ENCODE measurements at regions not wholly inside any gene's neighbourhood (a gene's known extent, or its start where the extent isn't known, plus 50 kb on each side); places are given as distances from the start of the nearest gene placed in this dataset.
"Not testable (repeated sequence)": the region's sequence is repeated elsewhere in the genome, so short reads cannot be mapped to it uniquely, and the experiment has no call there.

- not testable (repeated sequence) for DNase-seq (ENCODE audit: low read depth in 4 of 4, low spot score in 3 of 4)
Observed at GRCh38 chr9:118677936-118678653, 691.1 kb downstream of the BRINP1 start.

GRCh38 chr9:118686959-118687358 lies 682.3 kb downstream of the BRINP1 start:
- DNase-seq (ENCODE audit: low read depth in 4 of 4, low spot score in 3 of 4): no peak

- no peak for DNase-seq (ENCODE audit: low read depth in 4 of 4, low spot score in 3 of 4)
Observed at GRCh38 chr9:118689280-118689679, 680.0 kb downstream of the BRINP1 start.

- no peak for DNase-seq (ENCODE audit: low read depth in 4 of 4, low spot score in 3 of 4)
Observed at GRCh38 chr9:118692613-118693012, 676.6 kb downstream of the BRINP1 start.

GRCh38 chr9:118693645-118694044 lies 675.6 kb downstream of the BRINP1 start:
- peak in 2 of 4 donors; percentile 1 to 4 for DNase-seq (ENCODE audit: low read depth in 4 of 4, low spot score in 3 of 4)

- not testable (repeated sequence) for DNase-seq (ENCODE audit: low read depth in 4 of 4, low spot score in 3 of 4)
Observed at GRCh38 chr9:118695249-118695648, 674.0 kb downstream of the BRINP1 start.

GRCh38 chr9:118701985-118702384 lies 667.2 kb downstream of the BRINP1 start:
- no peak for DNase-seq (ENCODE audit: low read depth in 4 of 4, low spot score in 3 of 4)

GRCh38 chr9:118711843-118712242 lies 657.4 kb downstream of the BRINP1 start:
- DNase-seq (ENCODE audit: low read depth in 4 of 4, low spot score in 3 of 4): no peak

GRCh38 chr9:118721276-118721675 lies 648.0 kb downstream of the BRINP1 start:
- no peak for DNase-seq (ENCODE audit: low read depth in 4 of 4, low spot score in 3 of 4)

GRCh38 chr9:118721923-118722322 lies 647.3 kb downstream of the BRINP1 start:
- DNase-seq (ENCODE audit: low read depth in 4 of 4, low spot score in 3 of 4): no peak

GRCh38 chr9:118729981-118730380 lies 639.3 kb downstream of the BRINP1 start:
- no peak for DNase-seq (ENCODE audit: low read depth in 4 of 4, low spot score in 3 of 4)

- no peak for DNase-seq (ENCODE audit: low read depth in 4 of 4, low spot score in 3 of 4)
Observed at GRCh38 chr9:118732998-118733397, 636.2 kb downstream of the BRINP1 start.

- no peak for DNase-seq (ENCODE audit: low read depth in 4 of 4, low spot score in 3 of 4)
Observed at GRCh38 chr9:118734696-118735095, 634.5 kb downstream of the BRINP1 start.

GRCh38 chr9:118736406-118736805 lies 632.8 kb downstream of the BRINP1 start:
- no peak for DNase-seq (ENCODE audit: low read depth in 4 of 4, low spot score in 3 of 4)

GRCh38 chr9:118751077-118751847 lies 618.0 kb downstream of the BRINP1 start:
- no peak for DNase-seq (ENCODE audit: low read depth in 4 of 4, low spot score in 3 of 4)

- no peak for DNase-seq (ENCODE audit: low read depth in 4 of 4, low spot score in 3 of 4)
Observed at GRCh38 chr9:118751848-118752223, 617.4 kb downstream of the BRINP1 start.

GRCh38 chr9:118761016-118761790 lies 608.0 kb downstream of the BRINP1 start:
- DNase-seq (ENCODE audit: low read depth in 4 of 4, low spot score in 3 of 4): no peak

- no peak for DNase-seq (ENCODE audit: low read depth in 4 of 4, low spot score in 3 of 4)
Observed at GRCh38 chr9:118767571-118767970, 601.7 kb downstream of the BRINP1 start.

GRCh38 chr9:118782790-118783463 lies 586.3 kb downstream of the BRINP1 start:
- no peak for DNase-seq (ENCODE audit: low read depth in 4 of 4, low spot score in 3 of 4)

GRCh38 chr9:118784033-118784432 lies 585.2 kb downstream of the BRINP1 start:
- no peak for DNase-seq (ENCODE audit: low read depth in 4 of 4, low spot score in 3 of 4)

GRCh38 chr9:118785456-118785855 lies 583.8 kb downstream of the BRINP1 start:
- DNase-seq (ENCODE audit: low read depth in 4 of 4, low spot score in 3 of 4): no peak

Data from right renal pelvis (tissue), 4 donors.